Tibial artery (tissue), 4 donors: ENCODE measurements at regions not wholly inside any gene's neighbourhood (a gene's known extent, or its start where the extent isn't known, plus 50 kb on each side); places are given as distances from the start of the nearest gene placed in this dataset.

ENCODE experiments used
- DNase-seq, 2 donors: peaks; one replicate each; pipeline ENCODE4 v3.0.0-alpha.2; 2019
- H3K27ac ChIP-seq, 2 donors: fragments of 200-600 bp; sonication (generic) in 1 of 2; 1 replicate in 1 of 2; 2 replicates in 1 of 2; pipeline ENCODE4 v1.5.1; 2018 to 2019; ENCODE audit warnings: mild to moderate bottlenecking in 1 of 2
- H3K27me3 ChIP-seq, 2 donors: fragments of 200-600 bp; sonication (generic) in 1 of 2; one replicate each; pipeline versions ENCODE4 v1.5.1 to v1.6.0; 2016 to 2019
- H3K36me3 ChIP-seq, 3 donors: fragments of 200-600 bp; sonication (generic) in 2 of 3; one replicate each; pipeline ENCODE4 v1.5.1; 2016 to 2019; ENCODE audit warnings: mild to moderate bottlenecking in 2 of 3
- H3K4me1 ChIP-seq, 4 donors: fragments of 200-600 bp; sonication (generic) in 2 of 4; 1 replicate in 3 of 4; 2 replicates in 1 of 4; pipeline ENCODE4 v1.5.1; 2016 to 2019
- H3K4me3 ChIP-seq, 2 donors: fragments of 200-600 bp; sonication (generic) in 1 of 2; 1 replicate in 1 of 2; 2 replicates in 1 of 2; pipeline ENCODE4 v1.5.1; 2018 to 2019; ENCODE audit warnings: mild to moderate bottlenecking in 2 of 2
- H3K9me3 ChIP-seq, 3 donors: fragments of 200-600 bp; sonication (generic) in 1 of 3; one replicate each; pipeline ENCODE4 v1.5.1; 2016 to 2019
- intact Hi-C: fragments of 100-400 bp; cut with DNase I; formaldehyde crosslinking; loops from one replicate; pipeline ENCODE4 v1.15.0; 2023; ENCODE audit warnings: low total_unique reads
- TF ChIP-seq, protein P1 (sequence below), 2 experiments: fragments of 200-600 bp in 1 of 2; fragments of 450-650 bp in 1 of 2; IDR thresholded peaks; one replicate each; pipeline ENCODE4 v1.5.1; 2017 to 2019; ENCODE audit warnings: antibody characterized with exemption in 2 of 2, mild to moderate bottlenecking in 1 of 2, moderate library complexity in 1 of 2

DNA sequence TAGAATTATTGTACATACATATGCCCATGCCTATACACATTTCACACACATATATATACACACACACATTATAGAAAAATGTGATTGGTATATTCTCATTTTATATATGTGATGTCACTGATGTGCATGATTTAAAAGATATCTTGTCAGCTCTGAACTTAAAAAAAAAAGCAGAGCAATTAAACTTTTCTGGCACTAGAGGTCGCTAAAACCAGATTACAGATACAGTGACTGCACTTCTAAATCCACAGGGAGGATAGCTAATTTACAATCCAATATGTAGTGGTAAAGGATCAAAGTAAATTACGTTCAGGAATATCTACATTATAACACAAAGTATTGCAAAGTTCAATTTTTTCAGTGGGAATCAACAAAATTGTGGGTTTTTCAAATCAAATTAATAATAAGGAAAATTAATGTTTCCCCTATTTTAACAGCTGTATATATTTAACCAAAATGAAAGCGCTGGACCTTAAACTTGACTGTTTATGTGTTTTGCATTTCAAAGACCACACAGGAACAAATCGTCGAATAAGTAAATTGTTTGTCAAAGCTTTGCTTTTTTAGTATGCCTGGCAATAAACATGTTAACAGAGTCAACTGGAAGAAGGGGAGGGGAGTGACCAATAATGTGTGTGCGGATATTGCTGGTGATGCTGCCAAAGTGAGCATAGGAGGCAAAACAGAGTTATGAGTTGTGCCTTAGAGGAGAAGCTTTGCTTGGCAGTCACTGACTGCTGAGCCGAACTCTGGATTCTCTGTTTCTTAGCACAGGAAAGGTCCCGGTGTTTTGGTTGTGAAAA is 1201.4 kb upstream of the C9orf72 start:
- Histone ChIP-seq H3K27ac (no peak overlapping the region), H3K9me3 (no peaks in the 10 kb centered on the region)
- no peak for DNase-seq

DNA sequence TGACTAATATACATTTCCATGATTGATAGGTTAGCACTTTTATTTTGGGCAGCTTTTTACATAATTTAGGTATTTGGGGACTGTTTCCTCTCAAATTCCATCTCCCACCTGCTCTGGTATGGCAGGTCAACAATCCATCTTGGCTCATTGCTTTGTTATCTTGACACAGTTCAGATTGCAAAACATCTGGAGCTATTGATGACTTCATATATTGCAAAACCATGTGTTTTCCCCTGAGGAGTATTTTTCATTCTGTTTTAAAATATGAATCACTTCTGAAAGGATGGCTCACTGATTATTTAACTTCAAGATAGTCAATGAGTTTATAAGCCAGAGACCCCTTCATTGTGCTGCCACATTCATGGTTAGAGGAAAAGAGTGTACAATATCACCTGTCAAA is 1206.0 kb upstream of the C9orf72 start:
- intact Hi-C loops, result no loop called here
- Histone ChIP-seq H3K27ac (no peak overlapping the region), H3K9me3 (no peaks in the 10 kb centered on the region), H3K4me1 (no peaks in the 10 kb centered on the region), H3K4me3 (no peak overlapping the region), H3K27me3 (no peaks in the 10 kb centered on the region), H3K36me3 (no peaks in the 10 kb centered on the region)
- TF ChIP-seq, protein P1, sequence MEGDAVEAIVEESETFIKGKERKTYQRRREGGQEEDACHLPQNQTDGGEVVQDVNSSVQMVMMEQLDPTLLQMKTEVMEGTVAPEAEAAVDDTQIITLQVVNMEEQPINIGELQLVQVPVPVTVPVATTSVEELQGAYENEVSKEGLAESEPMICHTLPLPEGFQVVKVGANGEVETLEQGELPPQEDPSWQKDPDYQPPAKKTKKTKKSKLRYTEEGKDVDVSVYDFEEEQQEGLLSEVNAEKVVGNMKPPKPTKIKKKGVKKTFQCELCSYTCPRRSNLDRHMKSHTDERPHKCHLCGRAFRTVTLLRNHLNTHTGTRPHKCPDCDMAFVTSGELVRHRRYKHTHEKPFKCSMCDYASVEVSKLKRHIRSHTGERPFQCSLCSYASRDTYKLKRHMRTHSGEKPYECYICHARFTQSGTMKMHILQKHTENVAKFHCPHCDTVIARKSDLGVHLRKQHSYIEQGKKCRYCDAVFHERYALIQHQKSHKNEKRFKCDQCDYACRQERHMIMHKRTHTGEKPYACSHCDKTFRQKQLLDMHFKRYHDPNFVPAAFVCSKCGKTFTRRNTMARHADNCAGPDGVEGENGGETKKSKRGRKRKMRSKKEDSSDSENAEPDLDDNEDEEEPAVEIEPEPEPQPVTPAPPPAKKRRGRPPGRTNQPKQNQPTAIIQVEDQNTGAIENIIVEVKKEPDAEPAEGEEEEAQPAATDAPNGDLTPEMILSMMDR (IDR thresholded peaks at IDR 0.05), result no peak
- no peak for DNase-seq

More for the DNA sequence above, 1201.4 kb upstream of the C9orf72 start:
- Histone ChIP-seq H3K4me1 (no peaks in the 10 kb centered on the region), H3K27me3 (no peaks in the 10 kb centered on the region), H3K36me3 (no peaks in the 10 kb centered on the region), H3K4me3 (no peak overlapping the region)
- intact Hi-C loops, result no loop called here
- TF ChIP-seq, protein P1 (IDR thresholded peaks at IDR 0.05), result no peak

DNA sequence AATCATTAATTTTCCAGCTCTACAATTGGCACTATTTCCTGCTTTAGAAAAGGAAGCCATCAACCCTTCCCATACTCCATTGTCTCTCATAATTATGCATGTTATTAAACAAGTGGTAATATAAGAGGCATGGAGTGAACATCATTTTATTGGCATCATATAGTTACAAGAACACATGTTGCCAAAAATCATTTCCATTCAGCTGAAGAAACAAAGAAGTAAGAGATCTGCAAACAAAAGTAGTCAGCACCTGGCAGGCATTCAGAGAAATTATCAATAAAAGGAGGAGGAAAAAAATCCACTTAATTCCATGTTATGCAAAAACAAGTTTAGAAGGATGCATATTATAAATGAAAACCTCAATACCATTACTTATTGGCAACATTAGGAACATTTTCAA is 1208.2 kb upstream of the C9orf72 start:
- TF ChIP-seq, protein P1 (IDR thresholded peaks at IDR 0.05), result no peak
- Histone ChIP-seq H3K4me3 (no peak overlapping the region), H3K27ac (no peak overlapping the region), H3K27me3 (no peaks in the 10 kb centered on the region), H3K4me1 (no peaks in the 10 kb centered on the region), H3K36me3 (no peaks in the 10 kb centered on the region), H3K9me3 (no peaks in the 10 kb centered on the region)
- intact Hi-C loops, result loop anchor here (10.0 kb wide), 1 partner anchor 967 kb away; no protein-coding TSS in a partner anchor
- no peak for DNase-seq

DNA sequence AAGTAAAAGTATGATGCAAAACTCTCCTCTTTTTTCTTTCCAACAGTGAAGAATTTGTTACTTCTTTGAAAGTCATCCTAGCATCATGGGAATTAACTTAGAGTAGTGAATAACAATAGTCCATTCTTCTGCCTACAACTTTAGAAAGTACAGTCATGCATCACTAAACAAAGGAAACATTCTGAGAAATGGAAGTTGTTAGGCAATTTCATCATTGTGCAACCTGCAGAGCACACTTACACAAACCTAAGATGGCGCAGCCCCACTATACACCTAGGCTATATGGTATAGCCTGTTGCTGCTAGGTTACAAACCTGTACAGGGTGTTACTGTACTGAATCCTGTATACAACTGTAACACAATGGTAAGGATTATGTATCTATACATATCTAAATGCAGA is 1209.3 kb upstream of the C9orf72 start:
- no peak overlapping the region for H3K27ac ChIP-seq
- no peak for DNase-seq
- H3K4me1 ChIP-seq, result no peaks in the 10 kb centered on the region
- intact Hi-C loops, result loop anchor here (10.0 kb wide), 1 partner anchor 968 kb away; no protein-coding TSS in a partner anchor
- H3K27me3 ChIP-seq, result no peaks in the 10 kb centered on the region
- TF ChIP-seq, protein P1 (IDR thresholded peaks at IDR 0.05), result no peak
- H3K9me3 ChIP-seq, result no peaks in the 10 kb centered on the region
- H3K4me3 ChIP-seq, result no peak overlapping the region
- H3K36me3 ChIP-seq, result no peaks in the 10 kb centered on the region

DNA sequence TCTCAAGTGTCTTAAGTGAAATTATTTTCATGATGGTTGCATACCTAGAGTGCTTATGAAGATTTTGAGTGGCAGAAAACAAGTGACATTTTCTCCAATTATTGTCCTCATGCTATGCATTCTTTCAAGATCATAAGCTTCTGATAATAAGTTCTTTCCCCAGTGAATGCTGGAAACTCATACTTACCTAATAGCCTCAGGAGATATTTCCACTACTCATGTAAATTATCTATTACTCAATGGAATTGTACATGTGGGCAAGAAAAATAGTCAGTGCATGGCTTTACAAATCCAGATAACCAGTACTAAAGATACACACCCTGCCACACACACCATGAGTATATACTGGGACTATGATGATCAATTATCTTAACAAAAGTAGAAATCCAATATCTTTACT is 1219.4 kb upstream of the C9orf72 start:
- no peaks in the 10 kb centered on the region for H3K36me3 ChIP-seq
- H3K9me3 ChIP-seq, result no peaks in the 10 kb centered on the region
- no peaks in the 10 kb centered on the region for H3K4me1 ChIP-seq
- TF ChIP-seq, protein P1 (IDR thresholded peaks at IDR 0.05), result no peak
- intact Hi-C loops, result no loop called here
- no peak for DNase-seq
- H3K27ac ChIP-seq, result no peak overlapping the region
- no peak overlapping the region for H3K4me3 ChIP-seq
- H3K27me3 ChIP-seq, result no peaks in the 10 kb centered on the region
